GM19239 (cell line): ENCODE measurements at regions not wholly inside any gene's neighbourhood (a gene's known extent, or its start where the extent isn't known, plus 50 kb on each side); places are given as distances from the start of the nearest gene placed in this dataset.
A peak's percentile ranks its signal among the peaks of the same experiment; 100 is the strongest.

ENCODE experiments used
- DNase-seq: peaks from one replicate; pipeline ENCODE4 v3.0.0; 2011; ENCODE audit warnings: low spot score; ENCODE audit not compliant: insufficient read length
- FAIRE-seq: peaks from 2 replicates; lab custom pipeline; 2011; peaks lifted over from hg19 to GRCh38; lab: Jason Lieb, UNC

DNA sequence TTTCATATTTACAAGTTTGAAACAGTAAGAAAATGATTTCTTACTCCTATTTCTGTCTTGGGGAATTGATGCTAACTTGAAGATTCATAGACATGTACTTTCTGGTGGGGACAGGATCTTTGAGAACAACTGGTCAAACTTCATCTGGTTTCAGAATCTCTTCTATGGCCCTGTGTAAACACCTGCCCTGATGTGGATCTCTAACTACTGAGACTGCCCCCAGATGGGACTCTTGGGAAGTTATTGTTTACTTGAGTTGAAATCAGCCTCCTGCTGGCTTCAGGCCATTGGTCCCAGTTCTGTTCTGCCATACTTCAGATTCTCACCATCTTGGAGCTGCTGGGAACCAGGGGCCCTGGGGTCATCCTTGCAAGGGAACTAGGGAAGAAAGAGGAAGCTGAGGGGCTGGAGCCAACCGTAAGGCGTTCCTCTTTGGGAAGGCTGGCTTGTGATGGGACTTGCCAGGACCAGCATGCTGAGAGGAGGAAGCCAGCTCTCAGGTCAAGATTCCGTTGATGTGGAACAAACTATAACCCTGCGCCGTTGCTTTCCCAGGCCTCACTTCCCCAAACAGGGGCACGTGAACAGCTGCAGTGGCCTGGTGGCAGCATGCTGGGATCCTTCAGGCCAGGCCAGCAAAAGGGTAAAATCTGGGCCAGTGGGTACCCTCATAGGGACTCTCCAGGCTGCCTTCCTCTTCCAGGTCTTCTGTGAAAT is 135.5 kb upstream of the CXCR4 start:
- FAIRE-seq (peak; percentile 73), DNase-seq (no peak)

DNA sequence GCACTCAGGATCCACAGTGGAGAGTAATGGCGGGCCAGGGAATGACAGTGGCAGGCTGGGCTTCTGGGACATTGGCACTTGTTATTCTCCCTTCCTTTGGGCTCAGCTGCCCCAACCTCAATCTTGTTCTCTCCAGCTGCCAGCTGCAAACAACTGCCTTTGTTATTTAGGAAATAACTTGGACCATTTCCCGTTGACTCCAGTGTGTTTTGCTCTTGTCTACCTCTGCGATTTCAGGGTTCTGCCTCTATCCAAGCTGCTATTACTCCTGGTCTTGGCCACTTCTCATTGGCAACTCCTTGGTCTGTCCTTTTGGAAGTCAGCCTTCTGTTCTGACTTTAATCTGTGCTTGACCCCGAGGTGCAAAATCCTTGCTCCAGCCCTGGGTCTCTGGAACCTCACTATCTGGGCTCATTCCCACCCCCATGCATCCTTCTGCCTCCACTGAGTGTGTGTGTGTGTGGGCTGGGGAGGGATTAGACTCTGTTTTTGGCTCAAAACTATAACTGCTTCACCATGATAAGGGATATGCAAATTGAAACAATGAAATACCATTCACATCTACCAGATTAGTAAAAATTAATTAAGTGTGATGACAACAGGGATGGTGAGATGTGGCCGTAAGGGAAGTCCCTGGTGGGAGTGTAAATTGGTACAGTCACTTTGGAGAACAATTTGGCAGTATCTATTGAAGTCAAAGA is 134.1 kb upstream of the CXCR4 start:
- DNase-seq (no peak), FAIRE-seq (no peak)

DNA sequence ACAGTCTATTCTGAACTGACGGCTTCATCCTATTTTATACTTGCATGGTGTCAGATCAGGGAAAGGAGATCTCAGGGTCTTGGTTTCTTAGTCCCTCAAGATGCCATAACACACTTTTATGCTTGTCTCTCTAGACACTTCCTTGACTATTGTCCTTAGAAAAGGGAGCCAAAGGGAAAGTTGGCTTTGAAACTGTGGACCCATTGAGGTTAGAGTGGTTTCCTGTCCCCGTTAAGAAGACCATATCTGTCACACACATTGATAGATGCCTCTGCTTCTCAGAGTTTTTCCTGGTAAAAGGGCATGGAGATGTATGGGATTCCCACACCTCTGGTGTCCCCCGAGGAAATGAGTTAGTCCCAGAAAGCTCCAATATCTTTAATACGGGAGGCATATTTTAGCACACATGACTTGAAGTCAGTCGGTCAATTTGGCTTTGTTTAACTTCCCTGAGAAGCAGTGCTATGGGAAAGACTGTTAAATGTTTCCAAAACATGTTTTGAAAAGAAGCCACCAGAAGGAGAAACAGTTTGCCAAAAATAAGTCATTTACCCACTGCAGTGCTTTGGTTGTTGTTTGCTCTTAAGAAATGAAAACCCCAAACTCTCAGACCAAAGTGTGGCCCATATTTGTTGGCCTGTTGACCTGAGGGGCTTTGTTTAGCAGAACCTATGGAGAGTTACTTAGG is 133.4 kb upstream of the CXCR4 start:
- FAIRE-seq = peak; percentile 18

DNA sequence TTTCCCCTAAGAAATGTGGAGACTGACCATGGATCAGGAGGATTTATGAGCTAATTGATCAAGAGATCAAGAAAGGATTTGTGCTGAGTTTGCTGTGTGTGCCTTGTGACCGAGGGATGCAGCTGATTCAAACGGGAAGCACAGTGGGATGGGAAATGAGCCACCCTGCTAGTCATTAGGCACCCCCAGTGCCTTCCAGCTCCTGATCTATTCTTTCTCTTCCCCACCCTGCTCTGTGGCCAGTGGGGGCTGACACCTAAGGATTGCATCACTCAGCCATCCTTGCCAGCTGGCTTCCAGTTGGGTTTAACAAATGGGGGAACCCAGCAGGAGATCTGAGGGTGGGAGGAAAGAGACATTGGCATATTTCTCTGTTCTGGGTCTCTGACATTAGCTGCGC is 132.2 kb upstream of the CXCR4 start:
- no peak for FAIRE-seq
- DNase-seq = no peak

More for the DNA sequence above, 133.4 kb upstream of the CXCR4 start:
- DNase-seq = no peak

DNA sequence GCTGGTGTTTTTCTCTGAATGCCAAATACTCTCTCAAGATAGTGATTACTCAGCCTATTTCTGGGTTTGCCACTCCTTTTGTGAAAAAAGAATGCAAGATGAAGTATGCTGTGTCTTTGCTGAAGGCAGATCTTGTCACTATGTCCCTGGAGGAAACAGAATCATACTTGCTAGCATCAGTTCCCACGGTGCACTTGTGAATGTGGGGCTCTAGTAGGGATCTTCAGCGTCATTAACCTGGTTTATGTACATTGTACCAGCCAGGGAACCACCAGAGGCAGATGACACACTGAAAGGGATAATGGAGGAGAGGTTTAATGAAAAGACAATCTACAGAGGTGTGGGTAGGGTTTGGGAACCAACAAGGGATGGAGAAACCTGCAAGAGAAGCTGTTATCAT is 131.0 kb upstream of the CXCR4 start:
- no peak for DNase-seq
- FAIRE-seq = no peak

DNA sequence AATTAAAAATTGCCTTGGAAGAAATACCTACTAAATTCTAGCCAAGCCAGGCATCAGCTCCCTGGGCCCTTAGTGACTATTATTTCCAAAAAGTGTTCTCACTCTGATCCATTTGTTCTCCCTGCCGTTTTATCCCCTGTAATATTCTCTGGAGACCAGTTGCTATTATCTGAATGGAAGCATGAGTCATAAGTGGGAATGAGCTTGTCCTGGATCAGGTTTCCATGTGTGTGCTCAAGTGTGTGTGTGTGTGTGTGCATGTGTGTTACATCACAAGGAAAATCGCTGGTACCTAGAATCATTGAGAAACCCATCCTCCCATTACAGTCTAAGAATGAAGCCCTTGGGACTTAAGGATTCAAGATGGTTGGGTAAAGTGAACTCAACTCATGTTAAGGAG is 130.3 kb upstream of the CXCR4 start:
- DNase-seq = no peak
- FAIRE-seq = no peak

DNA sequence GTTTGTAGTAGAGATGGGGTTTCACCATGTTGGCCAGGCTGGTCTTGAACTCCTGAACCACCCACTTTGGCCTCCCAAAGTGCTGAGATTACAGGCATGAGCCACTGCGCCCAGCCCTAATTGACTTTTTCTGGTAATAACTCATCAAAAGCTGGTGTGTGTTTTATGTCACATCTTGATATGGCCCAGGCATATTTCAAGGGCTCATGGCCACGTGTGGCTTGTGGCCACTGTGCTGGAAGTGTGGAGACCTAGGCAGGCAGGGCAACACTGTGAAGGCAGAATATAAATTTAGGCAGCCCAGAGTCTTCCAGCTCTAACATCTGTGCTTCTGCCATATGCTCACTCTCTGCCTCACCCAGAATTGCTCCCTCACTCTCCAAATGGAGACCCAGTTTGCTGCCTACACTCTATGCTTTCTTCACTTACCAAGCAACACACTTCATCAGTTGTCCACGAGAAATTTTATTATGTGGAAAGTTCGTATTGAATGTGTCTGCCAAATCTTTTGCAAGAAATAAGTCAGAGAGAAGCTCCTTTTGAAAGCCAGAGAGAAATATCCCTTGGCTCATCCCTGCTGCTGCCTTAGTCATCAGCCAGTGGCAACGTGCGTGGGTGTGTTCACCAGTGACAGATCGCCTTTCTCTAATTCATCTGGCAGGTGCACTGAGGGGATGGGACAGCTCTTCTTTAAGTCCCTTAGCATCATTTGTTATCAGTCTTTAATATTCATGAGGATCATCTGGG is 129.4 kb upstream of the CXCR4 start:
- FAIRE-seq (no peak), DNase-seq (no peak)

DNA sequence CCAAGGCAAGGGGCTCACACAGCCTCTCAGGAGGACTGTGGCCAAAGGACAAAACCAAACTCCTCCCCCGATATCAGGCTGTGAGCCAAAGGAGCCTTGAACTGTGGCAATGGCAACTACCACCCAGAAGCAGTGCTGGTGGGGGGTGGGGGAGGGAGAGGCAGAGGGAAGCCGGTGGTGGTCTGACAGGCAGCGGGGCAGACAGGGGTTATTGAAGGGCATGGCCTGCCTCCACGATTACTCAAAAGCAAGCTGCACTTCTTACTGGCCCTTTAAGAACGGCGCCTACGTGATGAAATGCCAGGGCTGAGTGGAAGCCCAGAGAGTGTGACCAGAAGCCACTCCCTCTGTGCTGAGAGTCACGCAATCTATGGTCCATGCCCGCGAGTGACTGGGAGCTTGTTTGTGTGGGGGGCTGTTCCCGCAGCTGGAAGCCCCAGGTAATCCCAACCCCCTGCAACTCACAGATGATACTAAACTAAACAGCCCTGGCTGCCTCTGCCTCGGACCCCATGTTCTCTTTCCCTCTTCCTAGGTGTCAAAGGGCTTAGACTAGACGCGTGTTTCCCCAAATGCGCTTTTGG is 128.2 kb upstream of the CXCR4 start:
- FAIRE-seq = no peak

DNA sequence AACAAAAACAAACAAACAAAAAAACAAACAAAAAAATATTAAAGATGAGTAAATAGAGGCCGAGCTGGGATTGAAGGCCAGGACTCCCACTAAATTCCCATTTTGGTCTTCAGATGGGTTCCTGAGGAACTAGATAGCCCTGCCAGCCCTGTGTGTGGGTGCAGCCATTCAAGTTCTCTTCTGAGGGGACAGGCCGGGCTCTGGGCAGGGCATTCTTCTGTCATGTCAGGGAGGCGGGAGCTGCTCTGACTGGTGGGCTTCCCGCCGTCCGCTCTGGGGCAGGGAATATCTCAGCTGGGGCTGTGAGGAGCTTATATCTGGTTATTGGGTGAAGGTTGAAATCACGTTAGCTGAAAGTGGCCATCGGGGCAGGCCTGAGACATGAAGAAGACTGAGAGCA is 127.3 kb upstream of the CXCR4 start:
- FAIRE-seq (no peak), DNase-seq (no peak)

More for the DNA sequence above, 128.2 kb upstream of the CXCR4 start:
- no peak for DNase-seq

DNA sequence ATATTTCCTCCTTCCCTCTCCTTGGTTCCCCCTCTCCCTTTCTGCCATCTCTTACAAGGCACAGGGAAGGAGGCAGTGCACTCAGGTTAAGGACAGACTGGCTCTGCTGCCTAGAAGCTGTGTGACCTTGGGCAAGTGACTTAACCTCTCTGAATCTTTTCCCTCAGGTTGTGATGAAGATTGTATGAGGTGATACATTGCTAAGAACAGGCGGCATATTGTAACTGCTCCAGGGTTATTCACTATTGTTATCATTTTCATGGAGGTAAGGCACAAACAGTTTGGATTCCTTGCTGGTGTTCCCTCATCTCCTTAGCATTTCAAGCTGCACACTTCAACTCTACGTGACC is 126.6 kb upstream of the CXCR4 start:
- FAIRE-seq = no peak
- DNase-seq = no peak

DNA sequence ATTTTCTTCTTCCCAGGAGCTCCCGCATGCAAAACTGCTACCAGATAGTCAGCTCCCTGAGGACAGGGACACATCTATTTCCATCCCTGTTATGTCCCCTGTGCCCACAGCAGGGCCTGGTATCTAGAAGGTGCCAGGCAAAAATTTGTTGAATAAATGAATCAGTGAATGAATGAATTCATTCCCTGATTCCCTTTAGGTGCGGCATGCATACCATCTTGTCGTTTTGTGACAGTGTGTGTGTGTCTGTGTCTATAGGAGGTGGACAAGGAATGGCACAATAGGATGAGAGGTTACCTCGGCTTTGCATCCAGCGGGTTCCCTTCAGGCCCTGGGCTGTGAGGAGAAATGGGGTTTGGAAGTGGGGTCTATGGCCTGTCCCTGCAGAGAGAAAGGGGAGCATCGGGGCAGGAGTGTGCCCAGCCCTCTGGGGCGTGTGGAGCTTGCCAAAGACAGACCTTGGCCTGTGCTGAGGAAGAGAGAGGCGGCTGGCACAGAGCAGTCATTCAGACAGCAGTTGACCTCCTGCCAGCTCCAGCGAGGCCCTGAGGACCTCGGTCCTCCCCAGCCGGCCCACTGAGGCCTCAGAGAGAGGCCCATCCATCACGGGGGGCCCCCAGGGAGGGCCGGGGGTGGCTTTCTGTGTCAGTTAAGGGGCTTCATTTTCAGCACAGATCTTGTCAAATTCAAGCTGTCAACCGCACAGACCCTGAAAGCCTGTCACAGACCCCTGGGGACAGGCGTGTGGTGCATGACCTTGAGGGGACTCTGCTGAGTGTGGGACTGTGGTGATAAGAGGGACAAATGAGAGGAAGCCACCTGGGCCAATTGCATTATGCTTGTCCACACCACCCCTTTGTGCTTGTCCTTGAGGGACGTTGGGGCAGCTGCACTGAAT is 125.9 kb upstream of the CXCR4 start:
- no peak for FAIRE-seq
- no peak for DNase-seq

DNA sequence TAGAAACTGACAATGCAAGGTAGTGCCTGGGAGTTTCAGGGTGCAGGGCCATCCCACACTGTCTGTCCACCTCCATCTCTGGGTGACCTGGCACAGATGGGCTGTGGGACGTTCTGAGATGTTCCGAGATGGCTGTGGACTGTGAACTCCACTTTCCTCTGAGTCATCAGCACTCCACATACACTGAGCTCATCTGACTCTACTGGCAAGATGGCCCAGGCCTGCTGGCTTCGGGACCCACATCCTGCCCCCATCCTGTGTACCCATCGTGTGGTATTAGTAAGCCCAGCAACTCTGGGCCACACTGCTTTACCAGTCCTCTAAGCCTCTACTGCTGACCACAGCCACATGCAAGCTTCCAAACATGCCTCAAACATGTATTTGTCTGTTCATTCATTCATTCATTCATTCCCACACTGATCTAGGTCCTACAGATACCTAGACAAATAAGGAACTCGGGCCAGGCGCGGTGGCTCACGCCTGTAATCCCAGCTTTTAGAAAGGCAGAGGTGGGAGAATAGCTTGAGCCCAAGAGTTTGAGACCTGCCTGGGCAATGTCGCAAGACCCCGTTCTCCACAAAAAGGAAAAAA is 124.8 kb upstream of the CXCR4 start:
- FAIRE-seq = no peak
- no peak for DNase-seq

DNA sequence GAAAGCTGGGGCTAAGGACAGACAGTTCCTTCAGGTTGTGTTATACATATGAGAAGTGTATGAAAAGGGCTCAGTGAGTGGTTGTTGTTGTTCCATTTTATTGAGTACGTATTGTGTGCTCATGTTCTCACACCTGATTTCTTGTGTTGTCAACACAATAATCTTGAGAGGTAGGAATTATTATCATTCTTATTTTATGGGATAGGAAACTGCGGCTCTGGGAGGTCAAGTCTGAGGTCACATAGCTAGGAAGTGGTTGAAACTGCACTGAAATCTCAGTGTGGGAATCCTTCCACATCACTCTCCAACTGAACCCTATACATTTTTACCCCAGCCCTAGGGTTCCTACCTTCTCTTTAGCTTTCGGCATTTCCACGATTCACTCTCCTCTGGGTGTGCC is 124.2 kb upstream of the CXCR4 start:
- FAIRE-seq (no peak), DNase-seq (no peak)

DNA sequence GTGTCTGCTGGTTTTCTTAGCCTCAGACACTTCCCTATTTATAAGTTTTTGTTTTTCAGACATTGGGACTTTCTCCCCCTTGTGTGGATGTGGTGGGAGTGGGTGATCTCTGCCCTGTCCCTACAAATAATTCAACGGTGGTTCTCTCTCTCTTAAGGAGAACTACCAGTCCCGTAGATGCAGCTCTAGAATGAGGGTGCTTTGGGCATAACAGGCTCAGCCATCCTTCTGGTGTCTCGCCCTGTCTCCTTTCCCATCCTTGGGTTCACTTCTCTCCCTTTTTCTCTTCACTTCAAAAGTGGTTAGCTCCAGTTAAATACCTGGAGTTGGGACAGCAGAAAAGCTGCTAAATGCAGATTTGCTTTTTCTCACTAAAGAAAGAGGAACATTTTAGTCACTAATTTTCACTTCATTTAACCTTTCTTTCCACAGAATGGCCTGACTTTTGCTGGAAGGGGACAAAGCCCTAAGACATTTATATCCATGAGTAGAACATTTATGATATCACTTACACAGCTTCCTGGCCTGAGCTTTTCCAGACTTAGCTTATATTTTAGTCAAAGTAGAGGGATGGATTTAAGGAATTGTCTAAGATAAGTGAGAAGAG is 121.2 kb upstream of the CXCR4 start:
- no peak for DNase-seq

DNA sequence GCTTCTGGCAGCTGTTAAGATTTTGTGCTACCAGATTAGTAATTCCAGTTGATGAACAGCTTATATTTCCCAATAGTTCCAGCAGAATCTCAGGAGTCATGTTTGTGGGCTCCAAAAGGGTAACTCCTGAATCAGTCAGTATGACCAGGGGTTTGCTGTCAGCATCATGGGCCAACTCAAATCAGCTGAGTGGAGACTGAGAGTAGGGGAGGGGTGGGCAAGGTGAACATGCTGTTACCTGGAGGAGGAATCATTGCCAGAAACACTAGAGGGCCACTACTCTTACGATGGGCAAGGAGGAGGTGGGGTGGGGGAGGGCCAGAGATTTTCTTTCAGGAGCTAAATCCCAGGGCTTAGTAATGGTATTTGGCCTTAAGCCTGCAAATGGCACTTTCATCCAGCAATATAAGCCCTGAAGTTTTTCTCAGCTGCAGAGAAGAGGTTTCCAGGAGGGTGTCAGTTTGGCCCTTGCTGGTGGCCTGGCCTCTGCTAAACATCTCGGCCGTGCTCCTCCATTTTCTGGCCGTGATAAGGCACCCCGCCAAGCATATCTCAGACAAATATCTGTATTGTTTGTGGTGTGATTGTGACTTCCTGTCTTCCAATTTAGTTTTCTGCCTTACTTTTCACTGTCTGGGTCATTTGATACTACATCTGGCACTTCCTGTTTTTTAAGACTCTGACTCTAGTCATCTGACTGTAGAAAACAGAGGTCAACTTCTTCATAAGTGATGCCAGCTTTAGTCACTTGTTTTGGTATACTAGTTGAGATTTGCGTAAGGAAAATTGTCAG is 120.5 kb upstream of the CXCR4 start:
- peak; percentile 95 for FAIRE-seq

More for the DNA sequence above, 121.2 kb upstream of the CXCR4 start:
- FAIRE-seq = peak; percentile 84

DNA sequence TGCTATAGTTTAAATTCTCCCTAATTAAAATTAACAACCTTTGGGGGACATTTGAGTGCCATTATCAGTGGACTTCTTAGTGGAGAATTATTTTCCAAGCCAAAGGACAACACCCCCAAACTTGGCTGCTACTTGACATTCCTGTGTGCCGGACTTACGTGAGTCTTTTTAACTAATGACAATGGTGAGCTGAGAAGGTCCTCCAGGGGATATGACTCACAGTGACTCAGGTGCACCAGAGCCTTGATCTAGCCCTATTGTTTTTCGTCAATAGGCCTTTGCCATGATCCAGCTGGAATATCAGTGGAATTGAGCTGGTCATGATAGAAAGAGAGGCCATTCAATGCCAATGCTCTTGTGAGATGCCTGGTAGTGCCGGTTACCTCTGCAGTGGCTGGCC is 118.1 kb upstream of the CXCR4 start:
- no peak for DNase-seq
- FAIRE-seq = no peak

More for the DNA sequence above, 120.5 kb upstream of the CXCR4 start:
- DNase-seq = peak; percentile 58

DNA sequence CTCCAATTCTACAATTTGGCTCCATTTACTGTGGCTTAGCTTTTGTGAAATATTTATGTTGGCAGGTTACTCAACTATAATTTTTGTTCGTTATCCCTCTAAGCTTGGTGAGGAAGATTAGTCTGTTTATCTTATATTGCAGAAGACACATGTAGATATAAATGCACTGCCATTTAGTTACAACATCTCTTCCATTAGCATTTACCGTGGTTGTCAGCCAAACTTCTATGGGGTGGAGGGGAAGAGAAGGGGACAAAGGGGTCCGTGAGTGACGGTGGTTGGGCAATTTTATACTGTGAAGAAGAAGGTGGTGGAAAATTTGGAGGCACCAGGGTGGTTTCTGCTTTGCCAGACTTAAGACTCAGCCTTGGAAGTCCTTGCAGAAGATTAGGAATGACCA is 117.6 kb upstream of the CXCR4 start:
- FAIRE-seq (no peak), DNase-seq (no peak)

DNA sequence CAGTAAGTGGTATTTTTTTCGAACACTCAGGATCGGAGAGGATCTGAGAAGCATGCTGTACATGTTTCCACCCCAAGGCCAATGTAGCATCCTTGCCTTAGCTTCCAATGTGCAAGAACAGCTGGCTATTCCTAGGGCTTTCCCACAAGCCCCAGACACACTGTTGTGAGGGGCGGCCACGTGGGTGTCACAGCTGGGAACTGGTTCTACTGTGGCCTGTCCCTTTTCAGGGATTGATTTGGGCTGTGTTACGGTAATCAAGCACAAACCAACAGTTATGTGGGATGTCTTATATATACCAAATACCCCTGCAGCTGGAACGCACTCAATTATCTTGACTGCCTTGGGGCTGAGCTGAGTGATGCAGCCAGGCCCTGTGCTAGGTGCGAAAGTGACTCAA is 116.3 kb upstream of the CXCR4 start:
- FAIRE-seq = no peak
- no peak for DNase-seq
